ENCODE measurements at regions not wholly inside any gene's neighbourhood (a gene's known extent, or its start where the extent isn't known, plus 50 kb on each side); places are given as distances from the start of the nearest gene placed in this dataset.
"Not testable (repeated sequence)": the region's sequence is repeated elsewhere in the genome, so short reads cannot be mapped to it uniquely, and the experiment has no call there.

DNA sequence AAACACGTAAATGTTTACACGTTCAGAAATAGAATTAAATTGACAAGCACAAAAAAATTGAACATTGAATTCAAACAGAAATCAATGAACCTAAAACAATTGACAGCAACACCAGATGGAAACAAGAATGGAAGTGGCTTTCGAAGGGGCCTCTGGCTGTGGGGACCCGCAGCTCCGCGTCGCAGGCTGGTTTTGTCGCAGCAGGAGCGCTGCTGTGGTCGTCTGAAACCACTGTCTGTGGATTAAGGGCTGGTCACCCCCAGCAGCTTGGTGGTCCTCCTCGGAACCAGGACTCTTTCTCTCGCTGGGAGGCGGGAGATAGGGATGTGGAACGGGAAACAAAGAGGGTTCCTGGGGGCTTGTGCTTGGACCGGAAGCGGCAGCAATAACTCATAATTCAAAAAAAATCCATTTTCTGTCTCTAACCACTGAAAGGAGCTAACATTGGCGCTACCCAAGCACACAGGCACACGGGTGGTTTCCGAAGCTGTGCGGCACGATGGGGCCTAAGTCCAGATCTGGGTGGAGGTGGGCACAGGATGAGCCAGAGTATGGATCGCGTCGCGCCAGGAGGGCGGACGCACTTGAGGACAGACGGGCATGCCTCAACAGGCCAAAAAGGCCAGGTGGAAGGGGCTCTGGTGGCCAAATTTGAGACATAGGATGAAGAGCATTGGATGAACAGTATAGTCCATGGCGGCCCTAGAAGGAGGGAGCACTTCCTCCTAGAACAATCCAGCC is 346.0 kb downstream of the CNTNAP3B start:
- ATAC-seq; H3K36me3 Mint-ChIP-seq; H3K4me3 Mint-ChIP-seq; DNase-seq (ENCODE audit: low spot score); H3K27ac Mint-ChIP-seq; H3K27me3 Mint-ChIP-seq; H3K4me1 Mint-ChIP-seq (ENCODE audit: low read depth in 2 of 2); H3K9me3 Mint-ChIP-seq: not testable (repeated sequence)

DNA sequence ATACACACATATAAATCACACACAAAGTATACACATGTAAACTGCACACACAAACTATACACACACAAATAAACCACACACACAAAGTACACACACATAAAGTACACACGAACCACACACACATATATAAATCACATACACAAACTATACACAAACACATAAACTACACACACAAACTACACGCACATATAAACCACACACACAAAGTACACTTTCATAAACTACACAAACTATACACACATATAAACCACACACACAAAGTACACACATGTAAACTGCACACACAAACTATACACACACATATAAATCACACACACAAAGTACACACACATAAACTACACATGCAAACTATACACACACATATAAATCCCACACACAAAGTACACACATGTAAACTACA is 347.3 kb downstream of the CNTNAP3B start:
- H3K9me3 Mint-ChIP-seq; DNase-seq (ENCODE audit: low spot score); H3K36me3 Mint-ChIP-seq; H3K27ac Mint-ChIP-seq; ATAC-seq; H3K27me3 Mint-ChIP-seq; H3K4me1 Mint-ChIP-seq (ENCODE audit: low read depth in 2 of 2); H3K4me3 Mint-ChIP-seq: not testable (repeated sequence)

DNA sequence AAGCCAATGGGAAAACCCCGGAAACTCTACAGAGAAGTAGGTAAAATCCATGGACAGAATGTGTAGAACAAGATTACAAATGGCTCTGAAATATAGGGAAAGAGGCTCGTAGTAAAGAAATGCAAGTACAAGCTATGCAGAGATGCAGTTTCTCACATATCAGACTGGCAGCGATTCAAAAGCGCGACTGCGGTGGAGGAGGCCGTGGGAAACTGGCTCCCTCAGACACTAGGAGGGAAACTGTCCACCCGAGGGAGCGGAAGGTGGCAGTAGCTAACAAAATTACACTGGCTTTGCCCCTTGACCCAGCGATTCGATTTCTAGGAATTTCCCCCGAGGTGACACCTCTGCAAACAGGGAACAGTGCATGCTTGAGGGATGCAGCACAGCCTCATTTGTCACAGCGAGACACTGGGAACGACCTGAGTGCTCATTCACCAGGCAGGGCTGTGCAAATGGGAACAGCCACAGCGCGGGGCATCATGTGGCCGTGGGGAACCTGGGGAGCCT is 349.3 kb downstream of the CNTNAP3B start:
- not testable (repeated sequence) for H3K36me3 Mint-ChIP-seq; H3K27me3 Mint-ChIP-seq; H3K27ac Mint-ChIP-seq; H3K4me3 Mint-ChIP-seq; ATAC-seq; DNase-seq (ENCODE audit: low spot score); H3K9me3 Mint-ChIP-seq; H3K4me1 Mint-ChIP-seq (ENCODE audit: low read depth in 2 of 2)

DNA sequence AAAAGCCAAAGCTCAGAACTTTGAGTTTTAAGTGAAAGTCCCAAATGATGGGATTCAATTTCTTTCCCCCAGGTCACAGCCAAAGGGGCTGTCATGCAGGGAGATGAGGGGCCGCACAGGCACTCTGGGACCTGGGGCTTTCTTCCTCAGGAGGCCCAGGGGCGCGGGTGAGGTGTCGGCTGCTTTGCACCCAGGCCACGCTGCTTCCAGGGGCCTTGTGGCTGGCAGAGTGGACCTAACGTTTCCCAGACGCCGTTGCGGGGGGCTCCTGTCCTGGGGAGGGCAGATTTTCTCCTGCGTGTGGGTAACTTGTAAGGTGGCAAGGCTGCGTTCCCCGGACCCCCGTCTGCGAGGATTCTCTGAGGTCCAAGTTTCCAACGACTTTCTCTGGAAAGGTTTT is 350.0 kb downstream of the CNTNAP3B start:
- H3K9me3 Mint-ChIP-seq; H3K36me3 Mint-ChIP-seq; DNase-seq (ENCODE audit: low spot score); H3K4me1 Mint-ChIP-seq (ENCODE audit: low read depth in 2 of 2); H3K4me3 Mint-ChIP-seq; H3K27ac Mint-ChIP-seq; H3K27me3 Mint-ChIP-seq; ATAC-seq: not testable (repeated sequence)

DNA sequence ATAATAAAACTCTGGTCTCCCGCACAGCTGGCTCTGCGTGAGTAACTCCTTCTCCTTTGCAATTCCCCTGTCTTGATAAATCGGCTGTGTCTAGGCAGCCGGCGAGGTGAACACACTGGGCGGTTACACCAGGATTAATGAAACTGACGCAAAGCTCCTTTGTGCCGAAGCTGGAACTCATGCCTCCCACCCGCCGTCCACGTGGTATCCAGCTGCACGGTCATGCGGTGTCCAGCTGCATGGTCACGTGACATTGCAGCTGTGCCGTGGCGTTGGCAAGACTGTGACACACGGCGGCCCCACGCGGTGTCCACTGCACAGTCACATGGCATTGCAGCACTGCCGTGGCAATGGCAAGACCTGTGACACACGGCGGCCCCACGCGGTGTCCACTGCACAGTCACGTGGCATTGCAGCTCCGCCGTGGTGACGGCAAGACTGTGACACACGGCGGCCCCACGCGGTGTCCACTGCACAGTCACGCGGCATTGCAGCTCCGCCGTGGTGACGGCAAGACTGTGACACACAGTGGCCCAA is 350.6 kb downstream of the CNTNAP3B start:
- not testable (repeated sequence) for H3K9me3 Mint-ChIP-seq; H3K36me3 Mint-ChIP-seq; H3K4me3 Mint-ChIP-seq; H3K4me1 Mint-ChIP-seq (ENCODE audit: low read depth in 2 of 2); ATAC-seq; DNase-seq (ENCODE audit: low spot score); H3K27ac Mint-ChIP-seq; H3K27me3 Mint-ChIP-seq

DNA sequence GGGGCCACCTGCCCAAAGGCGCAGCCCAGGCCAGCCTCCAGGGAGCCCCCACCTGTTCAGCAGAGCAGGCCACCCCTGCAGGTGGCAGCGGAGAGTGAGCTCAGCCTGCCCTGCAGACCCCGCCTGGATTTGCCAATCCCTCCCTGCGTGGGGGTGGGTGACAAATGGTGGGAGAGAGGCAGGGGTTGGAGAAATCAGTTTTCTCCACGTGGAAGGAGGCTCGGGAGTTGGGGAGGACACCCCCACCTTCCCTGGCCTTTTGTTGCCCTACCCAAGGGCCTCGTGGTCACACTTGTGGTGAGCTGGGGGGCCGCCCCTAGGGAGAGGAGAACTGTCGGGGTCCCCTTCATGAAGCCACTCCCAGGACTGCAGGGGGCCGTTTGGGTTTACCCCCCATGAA is 351.7 kb downstream of the CNTNAP3B start:
- not testable (repeated sequence) for H3K9me3 Mint-ChIP-seq; H3K4me1 Mint-ChIP-seq (ENCODE audit: low read depth in 2 of 2); H3K36me3 Mint-ChIP-seq; H3K4me3 Mint-ChIP-seq; H3K27me3 Mint-ChIP-seq; ATAC-seq; DNase-seq (ENCODE audit: low spot score); H3K27ac Mint-ChIP-seq

DNA sequence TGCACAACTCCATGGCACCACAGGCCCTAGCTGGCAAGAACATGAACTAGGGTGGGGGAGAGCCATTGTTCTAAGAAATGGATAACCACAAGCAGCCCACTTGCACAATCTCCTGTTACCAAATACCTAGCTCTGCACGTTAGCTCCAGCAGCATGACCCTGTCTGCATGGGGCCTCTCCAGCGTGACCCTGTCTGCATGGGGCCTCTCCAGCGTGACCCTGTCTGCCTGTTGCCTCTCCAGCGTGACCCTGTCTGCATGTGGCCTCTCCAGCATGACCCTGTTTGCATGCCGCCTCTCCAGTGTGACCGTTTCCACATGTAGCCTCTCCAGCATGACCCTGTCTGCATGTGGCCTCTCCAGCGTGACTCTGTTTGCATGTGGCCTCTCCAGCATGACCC is 356.7 kb downstream of the CNTNAP3B start:
- H3K27ac Mint-ChIP-seq; H3K4me1 Mint-ChIP-seq (ENCODE audit: low read depth in 2 of 2); H3K27me3 Mint-ChIP-seq; ATAC-seq; H3K4me3 Mint-ChIP-seq; DNase-seq (ENCODE audit: low spot score); H3K9me3 Mint-ChIP-seq; H3K36me3 Mint-ChIP-seq: not testable (repeated sequence)

DNA sequence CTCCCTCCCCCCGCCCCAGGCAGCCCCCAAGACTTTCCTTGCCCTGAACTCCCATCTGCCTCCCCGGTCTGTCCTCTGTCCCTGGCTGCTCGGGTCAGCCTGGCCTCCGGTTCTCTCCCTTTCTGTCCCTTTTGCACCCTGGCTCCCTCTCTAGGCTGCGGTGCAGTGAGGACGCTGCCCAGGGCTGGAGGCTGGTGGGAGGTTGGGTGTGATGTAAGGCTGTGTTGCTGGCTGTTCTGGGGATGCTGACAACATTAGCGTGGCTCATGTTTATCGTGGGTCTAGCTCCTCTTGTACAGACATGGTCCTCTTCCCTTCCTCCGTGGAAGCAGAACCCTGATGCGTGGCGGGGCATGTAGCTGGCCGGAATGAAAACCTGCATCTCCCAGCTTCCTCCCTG is 357.5 kb downstream of the CNTNAP3B start:
- H3K36me3 Mint-ChIP-seq; H3K4me1 Mint-ChIP-seq (ENCODE audit: low read depth in 2 of 2); H3K9me3 Mint-ChIP-seq; H3K4me3 Mint-ChIP-seq; H3K27me3 Mint-ChIP-seq; DNase-seq (ENCODE audit: low spot score); ATAC-seq; H3K27ac Mint-ChIP-seq: not testable (repeated sequence)

DNA sequence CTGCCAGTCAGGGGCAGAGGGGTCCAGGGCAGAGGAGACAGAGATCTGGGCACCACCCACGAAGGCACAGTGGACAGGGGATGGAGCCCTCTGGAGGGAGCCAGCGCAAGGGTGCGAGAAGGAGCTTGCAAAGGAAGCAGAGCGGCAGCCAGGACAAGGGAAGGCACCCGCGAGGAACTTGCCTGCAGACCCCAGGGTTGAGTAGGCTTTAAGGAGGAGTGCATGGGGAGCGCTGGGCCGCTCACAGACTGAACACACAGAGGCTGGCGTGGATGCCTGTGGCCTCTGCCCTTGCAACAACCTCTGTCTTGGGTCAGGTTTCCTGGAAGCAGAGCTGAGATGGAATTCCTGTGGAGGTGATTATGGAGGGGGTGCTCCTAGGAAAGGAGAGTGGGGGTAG is 374.4 kb downstream of the CNTNAP3B start:
- ATAC-seq; H3K27me3 Mint-ChIP-seq; H3K27ac Mint-ChIP-seq; H3K36me3 Mint-ChIP-seq; H3K4me3 Mint-ChIP-seq; H3K9me3 Mint-ChIP-seq; DNase-seq (ENCODE audit: low spot score); H3K4me1 Mint-ChIP-seq (ENCODE audit: low read depth in 2 of 2): not testable (repeated sequence)

DNA sequence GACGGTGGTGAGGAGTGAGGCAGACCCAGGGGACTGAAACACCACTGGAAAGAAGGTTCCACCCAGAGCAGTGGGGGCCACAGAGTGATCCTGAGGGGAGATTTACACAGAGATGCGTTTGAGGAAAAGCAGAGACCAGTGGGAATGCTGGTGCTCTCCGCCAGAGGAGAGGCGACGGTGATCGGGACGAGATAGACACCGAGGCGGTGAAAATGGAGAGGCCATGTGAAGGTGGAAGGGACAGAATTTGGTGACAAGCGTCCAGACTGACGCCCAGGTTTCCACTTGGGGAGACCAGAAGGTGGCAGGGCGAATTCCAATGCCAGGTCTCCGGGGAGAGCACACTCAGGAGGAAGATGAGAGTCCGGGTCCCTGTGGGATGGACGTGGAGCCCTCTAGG is 374.8 kb downstream of the CNTNAP3B start:
- not testable (repeated sequence) for H3K27me3 Mint-ChIP-seq; DNase-seq (ENCODE audit: low spot score); H3K4me1 Mint-ChIP-seq (ENCODE audit: low read depth in 2 of 2); H3K4me3 Mint-ChIP-seq; H3K27ac Mint-ChIP-seq; H3K9me3 Mint-ChIP-seq; ATAC-seq; H3K36me3 Mint-ChIP-seq

DNA sequence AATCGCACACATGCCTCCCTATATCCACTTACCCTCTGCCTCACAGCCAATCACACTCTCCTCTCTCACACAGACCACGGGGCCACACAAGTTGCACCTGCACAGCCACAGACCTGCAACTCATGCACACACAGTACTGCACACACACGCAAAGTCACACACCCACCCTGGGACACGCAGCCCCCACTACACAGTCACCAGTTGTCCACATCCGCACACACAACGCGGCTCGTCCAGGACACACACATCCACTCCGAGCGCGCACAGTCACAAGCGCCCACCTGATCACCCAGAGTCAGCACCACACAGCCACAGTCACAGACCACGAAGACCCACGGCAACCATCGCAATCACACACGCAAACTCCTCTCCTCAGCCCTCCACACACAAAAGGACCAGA is 387.3 kb downstream of the CNTNAP3B start:
- H3K27ac Mint-ChIP-seq, H3K4me3 Mint-ChIP-seq: not testable (repeated sequence)

DNA sequence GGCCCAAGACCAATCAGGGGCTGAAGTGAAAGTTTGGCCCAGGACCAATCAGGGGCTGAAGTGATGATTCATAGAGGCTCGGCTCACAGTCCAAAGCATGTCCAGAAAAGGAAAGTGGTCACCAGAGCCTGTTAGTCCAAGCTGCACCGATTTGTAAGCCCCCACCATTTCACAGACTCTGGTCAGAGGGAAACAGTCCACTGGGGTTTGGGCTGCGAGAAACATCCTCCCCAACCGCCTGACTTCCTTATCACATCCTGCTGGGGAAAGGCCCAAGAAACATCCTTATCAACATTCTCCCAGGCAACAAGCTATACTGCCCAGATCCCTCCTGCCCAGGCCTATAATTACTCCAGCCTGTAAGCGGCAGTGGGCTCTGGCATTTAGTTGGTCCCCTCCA is 388.1 kb downstream of the CNTNAP3B start:
- not testable (repeated sequence) for ATAC-seq; H3K27ac Mint-ChIP-seq; H3K4me1 Mint-ChIP-seq (ENCODE audit: low read depth in 2 of 2); H3K4me3 Mint-ChIP-seq; H3K9me3 Mint-ChIP-seq; H3K27me3 Mint-ChIP-seq; DNase-seq (ENCODE audit: low spot score); H3K36me3 Mint-ChIP-seq

More for the DNA sequence above, 387.3 kb downstream of the CNTNAP3B start:
- H3K4me1 Mint-ChIP-seq (ENCODE audit: low read depth in 2 of 2); H3K27me3 Mint-ChIP-seq; ATAC-seq; H3K9me3 Mint-ChIP-seq; H3K36me3 Mint-ChIP-seq; DNase-seq (ENCODE audit: low spot score): not testable (repeated sequence)

DNA sequence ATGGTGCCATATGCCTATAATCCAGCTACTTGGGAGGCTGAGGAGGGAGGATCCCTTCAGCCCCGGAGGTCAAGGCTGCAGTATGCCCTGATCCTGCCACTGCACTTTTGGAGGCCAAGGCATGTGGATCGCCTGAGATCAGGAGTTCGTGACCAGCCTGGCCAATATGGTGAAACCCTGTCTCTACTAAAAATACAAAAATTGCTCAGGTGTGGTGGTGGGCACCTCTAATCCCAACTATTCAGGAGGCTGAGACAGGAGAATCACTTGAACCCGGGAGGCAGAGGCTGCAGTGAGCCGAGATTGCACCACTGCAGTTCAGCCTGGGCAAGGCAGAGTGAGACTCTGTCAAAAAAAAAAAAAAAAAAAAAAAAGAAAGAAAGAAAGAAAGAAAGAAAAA is 390.5 kb downstream of the CNTNAP3B start:
- not testable (repeated sequence) for H3K4me1 Mint-ChIP-seq (ENCODE audit: low read depth in 2 of 2); H3K27me3 Mint-ChIP-seq; H3K36me3 Mint-ChIP-seq; ATAC-seq; H3K4me3 Mint-ChIP-seq; DNase-seq (ENCODE audit: low spot score); H3K9me3 Mint-ChIP-seq; H3K27ac Mint-ChIP-seq

DNA sequence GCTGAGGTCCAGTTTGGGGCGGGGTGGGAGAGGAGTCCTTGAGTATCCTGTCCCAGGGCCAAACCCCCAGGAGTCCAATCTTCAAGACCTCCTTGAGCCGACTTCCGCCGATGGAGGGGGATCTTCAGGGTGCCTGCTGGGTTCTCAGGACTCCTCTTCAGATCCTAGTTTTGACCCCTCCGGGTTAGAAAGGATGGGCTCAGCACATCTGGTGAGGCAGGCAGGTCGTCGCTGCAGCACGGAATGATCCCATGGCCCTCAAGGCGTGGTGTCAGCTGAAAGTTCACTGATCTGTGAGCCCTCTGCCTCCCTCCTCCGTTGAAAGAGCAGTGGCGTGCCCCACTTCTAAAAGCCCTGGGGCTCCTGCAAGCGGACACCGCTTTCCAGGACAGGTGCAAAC is 430.0 kb downstream of the CNTNAP3B start:
- not testable (repeated sequence) for ATAC-seq; H3K36me3 Mint-ChIP-seq; H3K9me3 Mint-ChIP-seq; H3K4me1 Mint-ChIP-seq (ENCODE audit: low read depth in 2 of 2); H3K27ac Mint-ChIP-seq; H3K27me3 Mint-ChIP-seq; DNase-seq (ENCODE audit: low spot score); H3K4me3 Mint-ChIP-seq

DNA sequence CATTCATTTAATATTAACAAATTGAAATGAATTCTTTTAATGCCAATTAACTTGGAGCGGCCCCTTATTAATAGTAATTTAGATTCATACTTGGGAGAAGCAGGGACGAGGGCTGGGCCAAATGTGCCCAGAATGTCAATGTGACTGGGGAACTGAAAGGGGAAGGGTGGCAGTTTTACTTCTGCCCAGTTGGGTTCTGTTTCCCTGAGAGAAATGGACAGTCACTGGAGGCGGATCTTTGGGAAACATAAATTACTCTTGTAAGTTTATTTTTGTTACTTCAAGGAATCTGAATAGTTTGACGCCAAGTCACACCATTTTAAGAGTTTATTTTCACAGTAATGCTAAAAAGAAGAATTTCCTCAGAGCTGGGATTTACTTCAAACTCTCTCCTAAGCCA is 432.1 kb downstream of the CNTNAP3B start:
- not testable (repeated sequence) for H3K4me1 Mint-ChIP-seq (ENCODE audit: low read depth in 2 of 2); H3K4me3 Mint-ChIP-seq; H3K27ac Mint-ChIP-seq; H3K36me3 Mint-ChIP-seq; H3K9me3 Mint-ChIP-seq; H3K27me3 Mint-ChIP-seq; ATAC-seq; DNase-seq (ENCODE audit: low spot score)
